Immature natural killer cell (primary cell): ENCODE measurements at regions not wholly inside any gene's neighbourhood (a gene's known extent, or its start where the extent isn't known, plus 50 kb on each side); places are given as distances from the start of the nearest gene placed in this dataset.

Experiments
- DNase-seq, 3 donors: peaks; one replicate each; pipeline ENCODE4 v3.0.0; 2022; ENCODE audit warnings: mixed read lengths in 1 of 3
- H3K27ac Mint-ChIP-seq, 6 donors: one replicate each; pipeline ENCODE4 v1.8.0; 2020; ENCODE audit warnings: mixed read lengths in 6 of 6, mild to moderate bottlenecking in 5 of 6, inconsistent platforms in 4 of 6, moderate library complexity in 3 of 6
- H3K27me3 Mint-ChIP-seq, 3 donors: one replicate each; pipeline ENCODE4 v1.8.0; 2020 to 2021; ENCODE audit warnings: low read depth in 3 of 3, mild to moderate bottlenecking in 3 of 3, mixed read lengths in 3 of 3, moderate library complexity in 3 of 3, inconsistent platforms in 1 of 3
- H3K36me3 Mint-ChIP-seq, 3 donors: one replicate each; pipeline ENCODE4 v1.8.0; 2020; ENCODE audit warnings: mixed read lengths in 3 of 3, inconsistent platforms in 2 of 3, mild to moderate bottlenecking in 2 of 3
- H3K4me1 Mint-ChIP-seq, 2 donors: one replicate each; pipeline ENCODE4 v1.8.0; 2020; ENCODE audit warnings: inconsistent platforms in 2 of 2, mild to moderate bottlenecking in 2 of 2, mixed read lengths in 2 of 2, moderate library complexity in 1 of 2
- H3K4me3 Mint-ChIP-seq, 5 donors: one replicate each; pipeline ENCODE4 v1.8.0; 2020; ENCODE audit warnings: mild to moderate bottlenecking in 5 of 5, mixed read lengths in 5 of 5, inconsistent platforms in 3 of 5, moderate library complexity in 3 of 5
- H3K9me3 Mint-ChIP-seq, 6 donors: one replicate each; pipeline ENCODE4 v1.8.0; 2020; ENCODE audit warnings: mild to moderate bottlenecking in 6 of 6, mixed read lengths in 6 of 6, inconsistent platforms in 4 of 6, moderate library complexity in 3 of 6

DNA sequence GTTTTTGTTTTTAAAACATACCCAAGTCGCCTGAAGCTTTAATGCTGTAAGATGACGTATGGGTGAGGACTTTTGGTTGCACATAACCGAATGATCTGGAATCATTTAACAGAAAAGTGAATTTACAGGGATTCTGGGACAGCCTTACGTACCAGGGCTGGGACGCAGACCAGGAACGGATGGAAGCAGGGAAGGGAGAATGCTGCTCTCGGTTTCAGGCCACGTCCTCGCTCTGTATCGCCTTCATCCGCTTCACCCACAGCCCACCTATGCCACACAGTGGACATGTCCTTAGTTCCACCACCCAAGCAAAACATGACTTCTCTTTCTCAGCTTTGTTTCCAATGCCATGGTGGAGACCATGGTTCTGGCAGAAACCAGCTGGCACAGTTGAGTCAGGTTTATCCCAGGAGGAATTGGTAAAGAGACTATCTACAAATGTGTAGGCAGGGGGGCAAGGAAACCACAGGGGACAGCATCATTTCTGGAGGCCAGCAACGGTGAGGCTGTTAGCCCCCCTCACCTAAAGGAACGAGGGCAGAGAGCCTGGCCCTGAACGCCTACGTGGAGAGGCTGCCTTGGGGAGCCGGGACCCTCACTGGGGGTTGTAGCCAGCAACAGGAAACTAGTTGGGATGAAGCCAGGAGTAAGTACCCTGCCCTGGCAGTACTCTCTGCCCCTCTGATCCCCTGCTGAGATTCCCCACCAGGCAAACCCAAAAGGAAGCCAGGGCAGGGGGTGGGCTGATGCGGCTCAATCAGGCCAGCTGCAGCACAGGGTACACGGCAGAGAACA lies 132.5 kb downstream of the NDUFA10 start:
- H3K4me3 Mint-ChIP-seq = no peak overlapping the region

DNA sequence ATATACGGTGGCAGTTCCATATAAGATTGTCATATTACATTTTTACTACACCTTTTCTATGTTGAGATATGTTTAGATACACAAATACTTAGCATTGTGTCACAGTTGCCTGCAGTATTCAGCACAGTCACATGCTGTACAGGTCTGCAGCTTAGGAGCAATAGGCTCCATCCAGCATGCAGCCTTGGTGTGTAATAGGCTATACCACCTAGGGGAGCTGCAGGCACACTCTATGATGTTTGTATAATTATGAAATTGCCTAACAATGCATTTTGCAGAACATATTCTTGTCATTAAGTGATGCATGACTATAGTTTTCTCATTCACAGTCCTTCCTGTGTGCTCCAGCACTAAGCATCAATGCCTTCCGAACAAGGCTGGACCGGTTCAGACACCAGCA lies 133.4 kb downstream of the NDUFA10 start:
- H3K36me3 Mint-ChIP-seq = no peaks in the 10 kb centered on the region
- no peak overlapping the region for H3K27ac Mint-ChIP-seq
- peaks cover 0 to 1% (median 0%) of the 10 kb centered on the region in 6 donors for H3K9me3 Mint-ChIP-seq
- no peak for DNase-seq
- no peak overlapping the region for H3K4me3 Mint-ChIP-seq
- no peaks in the 10 kb centered on the region for H3K4me1 Mint-ChIP-seq
- H3K27me3 Mint-ChIP-seq = peaks cover 0 to 12% (median 3%) of the 10 kb centered on the region in 3 donors

More for the DNA sequence above, 132.5 kb downstream of the NDUFA10 start:
- Mint-ChIP-seq H3K9me3 (peaks cover 0 to 1% (median 0%) of the 10 kb centered on the region in 6 donors), H3K27ac (peak overlapping the region in 1 of 6 donors; percentile 73), H3K27me3 (peaks cover 0 to 12% (median 3%) of the 10 kb centered on the region in 3 donors), H3K4me1 (no peaks in the 10 kb centered on the region), H3K36me3 (no peaks in the 10 kb centered on the region)
- no peak for DNase-seq

DNA sequence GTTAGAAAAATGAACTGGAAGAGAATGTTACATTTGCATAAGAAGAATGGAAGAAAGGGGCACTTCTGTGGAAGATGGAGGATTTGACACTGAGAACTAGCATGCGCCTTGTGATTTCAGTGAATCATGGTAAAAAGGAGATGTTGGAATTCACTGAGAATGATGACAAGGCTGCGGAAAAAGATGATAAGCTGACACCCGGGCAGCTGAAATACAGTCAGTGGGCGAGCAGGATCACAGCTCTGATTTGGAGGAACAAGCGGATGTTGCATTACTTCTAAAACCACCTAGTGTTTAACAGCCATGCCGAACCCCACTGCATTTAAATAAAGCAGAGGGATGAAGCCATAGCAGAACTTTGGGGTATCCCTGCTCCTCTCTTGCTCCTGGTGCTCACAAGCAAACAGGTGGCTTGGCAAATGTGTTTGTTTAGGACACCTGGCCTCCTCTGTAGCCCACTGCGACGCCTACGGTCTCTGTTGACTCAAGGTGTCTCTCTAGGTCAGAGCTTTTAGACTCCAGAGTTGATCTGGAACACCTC lies 134.9 kb downstream of the NDUFA10 start:
- DNase-seq = no peak

DNA sequence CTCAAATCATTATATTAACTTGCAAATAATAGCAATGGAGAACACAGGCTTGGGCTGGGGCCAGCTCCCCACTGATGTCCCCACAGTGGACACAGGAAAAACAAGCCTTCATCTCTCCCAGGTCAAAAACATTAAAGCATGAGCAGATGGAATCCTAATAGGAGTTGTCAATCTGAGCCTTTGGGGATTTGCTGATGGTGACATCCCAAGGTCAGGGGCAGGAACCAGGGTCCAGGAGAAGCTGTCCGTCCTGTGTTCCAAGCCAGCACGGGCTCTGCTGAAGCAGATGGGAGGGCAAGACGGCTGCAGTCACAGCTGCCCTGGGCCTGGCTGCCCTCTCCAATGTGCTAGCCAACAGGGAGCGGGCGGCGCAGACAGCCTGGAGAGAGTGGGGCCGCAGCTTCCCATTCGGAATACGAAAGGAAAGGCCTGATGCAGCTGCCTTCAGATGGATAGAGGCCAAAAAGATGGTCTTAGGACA lies 135.5 kb downstream of the NDUFA10 start:
- DNase-seq = no peak

More for the DNA sequence above, 134.9 kb downstream of the NDUFA10 start:
- Mint-ChIP-seq H3K4me3 (no peak overlapping the region), H3K4me1 (no peaks in the 10 kb centered on the region), H3K9me3 (peaks cover 0 to 8% (median 6%) of the 10 kb centered on the region in 6 donors), H3K36me3 (no peaks in the 10 kb centered on the region), H3K27ac (no peak overlapping the region), H3K27me3 (peaks cover 1 to 8% (median 7%) of the 10 kb centered on the region in 3 donors)

DNA sequence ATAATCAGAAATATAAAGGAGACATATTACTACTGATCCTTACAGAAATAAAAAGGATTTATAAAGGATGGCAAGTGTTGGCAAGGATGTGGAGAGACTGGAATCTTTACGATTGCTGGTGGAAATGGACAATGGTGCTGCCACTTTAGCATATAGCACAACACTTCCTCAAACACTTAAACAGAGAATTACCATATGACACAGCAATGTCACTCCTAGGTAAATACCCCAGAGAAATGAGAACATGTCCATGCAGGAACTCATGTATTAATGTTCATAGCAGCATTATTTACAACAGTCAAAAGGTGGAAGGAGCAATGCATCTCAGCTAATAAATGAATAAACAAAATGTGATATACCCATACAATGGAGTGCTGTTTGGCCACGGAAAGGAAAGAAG lies 137.5 kb downstream of the NDUFA10 start:
- peaks cover 0 to 6% (median 4%) of the 10 kb centered on the region in 3 donors for H3K36me3 Mint-ChIP-seq
- H3K27ac Mint-ChIP-seq = no peak overlapping the region
- no peaks in the 10 kb centered on the region for H3K4me1 Mint-ChIP-seq
- no peak overlapping the region for H3K4me3 Mint-ChIP-seq
- no peak for DNase-seq
- peaks cover 9 to 24% (median 17%) of the 10 kb centered on the region in 6 donors for H3K9me3 Mint-ChIP-seq
- H3K27me3 Mint-ChIP-seq = peaks cover 3 to 8% (median 6%) of the 10 kb centered on the region in 3 donors

More for the DNA sequence above, 135.5 kb downstream of the NDUFA10 start:
- H3K4me1 Mint-ChIP-seq = no peaks in the 10 kb centered on the region
- peaks cover 0 to 3% (median 2%) of the 10 kb centered on the region in 3 donors for H3K36me3 Mint-ChIP-seq
- no peak overlapping the region for H3K27ac Mint-ChIP-seq
- H3K27me3 Mint-ChIP-seq = peaks cover 3 to 7% (median 6%) of the 10 kb centered on the region in 3 donors
- peaks cover 2 to 14% (median 12%) of the 10 kb centered on the region in 6 donors for H3K9me3 Mint-ChIP-seq
- no peak overlapping the region for H3K4me3 Mint-ChIP-seq

GRCh38 chr2:239886781-239887180 lies 138.4 kb downstream of the NDUFA10 start:
- Mint-ChIP-seq H3K4me3 (no peak overlapping the region), H3K4me1 (peaks cover 2 to 5% of the 10 kb centered on the region in 2 donors), H3K27me3 (peaks cover 3 to 8% (median 7%) of the 10 kb centered on the region in 3 donors), H3K36me3 (peaks cover 0 to 6% (median 4%) of the 10 kb centered on the region in 3 donors), H3K9me3 (peaks cover 9 to 24% (median 17%) of the 10 kb centered on the region in 6 donors), H3K27ac (no peak overlapping the region)
- no peak for DNase-seq

DNA sequence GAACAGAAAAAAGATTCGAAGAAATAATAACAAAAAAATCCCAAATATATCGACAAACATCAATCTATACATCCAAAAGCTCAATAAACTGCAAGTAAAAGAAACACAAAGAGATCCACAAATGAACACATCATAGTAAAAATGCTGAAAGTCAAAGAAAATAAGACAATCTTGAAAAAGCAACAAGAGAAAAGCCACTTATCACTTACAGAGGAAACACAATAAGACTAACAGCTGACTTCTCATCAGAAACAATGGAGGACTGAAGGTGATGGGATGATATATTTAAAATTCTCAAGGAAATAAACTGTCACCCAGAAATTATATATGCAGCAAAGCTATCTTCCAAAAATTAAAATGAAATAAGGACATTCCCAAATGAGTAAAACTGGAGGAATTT lies 140.3 kb downstream of the NDUFA10 start:
- H3K27me3 Mint-ChIP-seq = peaks cover 3 to 8% (median 7%) of the 10 kb centered on the region in 3 donors
- peaks cover 0 to 6% (median 4%) of the 10 kb centered on the region in 3 donors for H3K36me3 Mint-ChIP-seq
- H3K4me1 Mint-ChIP-seq = peaks cover 2 to 5% of the 10 kb centered on the region in 2 donors
- H3K27ac Mint-ChIP-seq = no peak overlapping the region
- no peak overlapping the region for H3K4me3 Mint-ChIP-seq
- peaks cover 9 to 24% (median 17%) of the 10 kb centered on the region in 6 donors for H3K9me3 Mint-ChIP-seq
- DNase-seq = no peak

- Mint-ChIP-seq H3K4me1 (peaks cover 2 to 5% of the 10 kb centered on the region in 2 donors), H3K27me3 (peaks cover 3 to 8% (median 7%) of the 10 kb centered on the region in 3 donors), H3K36me3 (peaks cover 0 to 6% (median 4%) of the 10 kb centered on the region in 3 donors), H3K9me3 (peaks cover 9 to 24% (median 17%) of the 10 kb centered on the region in 6 donors), H3K4me3 (no peak overlapping the region), H3K27ac (no peak overlapping the region)
- no peak for DNase-seq
Measured at GRCh38 chr2:239884051-239884405, 141.1 kb downstream of the NDUFA10 start.

- Mint-ChIP-seq H3K4me3 (no peak overlapping the region), H3K27ac (no peak overlapping the region), H3K27me3 (peaks cover 3 to 8% (median 5%) of the 10 kb centered on the region in 3 donors), H3K36me3 (peaks cover 0 to 6% (median 4%) of the 10 kb centered on the region in 3 donors), H3K4me1 (peaks cover 2 to 5% of the 10 kb centered on the region in 2 donors), H3K9me3 (peaks cover 9 to 24% (median 17%) of the 10 kb centered on the region in 6 donors)
- DNase-seq = no peak
Measured at GRCh38 chr2:239883326-239884050, 141.7 kb downstream of the NDUFA10 start.

DNA sequence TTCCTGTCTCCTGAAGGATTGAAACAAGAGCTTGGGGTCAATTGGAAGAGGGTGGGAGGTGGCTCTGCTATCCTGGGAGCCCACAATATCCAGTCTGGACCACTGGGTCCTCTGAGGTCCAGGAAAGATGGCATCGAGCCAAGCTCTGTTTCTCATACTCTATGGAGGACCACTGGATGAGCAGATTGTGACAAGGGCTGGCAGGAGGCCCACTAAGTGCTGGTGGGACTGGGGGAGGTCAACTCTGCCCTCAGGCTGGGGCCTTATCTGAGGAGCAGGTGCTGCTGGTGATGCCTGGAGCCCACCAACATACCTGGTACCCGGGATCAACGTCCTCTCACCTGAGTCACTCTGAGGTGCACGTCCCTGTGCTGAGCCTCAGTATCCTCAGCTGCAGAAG lies 142.4 kb downstream of the NDUFA10 start:
- Mint-ChIP-seq H3K27ac (no peak overlapping the region), H3K4me1 (peaks cover 2 to 5% of the 10 kb centered on the region in 2 donors), H3K4me3 (no peak overlapping the region), H3K27me3 (peaks cover 3 to 8% (median 5%) of the 10 kb centered on the region in 3 donors), H3K9me3 (peaks cover 9 to 23% (median 17%) of the 10 kb centered on the region in 6 donors), H3K36me3 (peaks cover 0 to 6% (median 4%) of the 10 kb centered on the region in 3 donors)
- DNase-seq = no peak

GRCh38 chr2:239882331-239882732 lies 142.8 kb downstream of the NDUFA10 start:
- Mint-ChIP-seq H3K27me3 (peaks cover 3 to 8% (median 5%) of the 10 kb centered on the region in 3 donors), H3K4me3 (no peak overlapping the region), H3K27ac (no peak overlapping the region), H3K36me3 (peaks cover 0 to 6% (median 4%) of the 10 kb centered on the region in 3 donors), H3K9me3 (peaks cover 9 to 23% (median 17%) of the 10 kb centered on the region in 6 donors), H3K4me1 (peaks cover 2 to 5% of the 10 kb centered on the region in 2 donors)
- DNase-seq = peak; percentile 19 to 51 (median 19)

- Mint-ChIP-seq H3K36me3 (peaks cover 0 to 6% (median 4%) of the 10 kb centered on the region in 3 donors), H3K9me3 (peaks cover 9 to 23% (median 17%) of the 10 kb centered on the region in 6 donors), H3K27me3 (peaks cover 3 to 8% (median 5%) of the 10 kb centered on the region in 3 donors), H3K4me1 (peaks cover 2 to 5% of the 10 kb centered on the region in 2 donors), H3K4me3 (no peak overlapping the region), H3K27ac (no peak overlapping the region)
- no peak for DNase-seq
Measured at GRCh38 chr2:239881561-239882320, 143.4 kb downstream of the NDUFA10 start.

GRCh38 chr2:239881031-239881471 lies 144.1 kb downstream of the NDUFA10 start:
- H3K27ac Mint-ChIP-seq = no peak overlapping the region

More at GRCh38 chr2:239881031-239881471, 144.1 kb downstream of the NDUFA10 start:
- Mint-ChIP-seq H3K4me3 (no peak overlapping the region), H3K4me1 (peaks cover 2 to 5% of the 10 kb centered on the region in 2 donors), H3K9me3 (peaks cover 9 to 20% (median 17%) of the 10 kb centered on the region in 6 donors), H3K36me3 (peaks cover 0 to 6% (median 4%) of the 10 kb centered on the region in 3 donors), H3K27me3 (peaks cover 3 to 7% (median 5%) of the 10 kb centered on the region in 3 donors)
- DNase-seq = no peak
